ENCODE measurements at regions not wholly inside any gene's neighbourhood (a gene's known extent, or its start where the extent isn't known, plus 50 kb on each side); places are given as distances from the start of the nearest gene placed in this dataset.
"Not testable (repeated sequence)": the region's sequence is repeated elsewhere in the genome, so short reads cannot be mapped to it uniquely, and the experiment has no call there.

DNA sequence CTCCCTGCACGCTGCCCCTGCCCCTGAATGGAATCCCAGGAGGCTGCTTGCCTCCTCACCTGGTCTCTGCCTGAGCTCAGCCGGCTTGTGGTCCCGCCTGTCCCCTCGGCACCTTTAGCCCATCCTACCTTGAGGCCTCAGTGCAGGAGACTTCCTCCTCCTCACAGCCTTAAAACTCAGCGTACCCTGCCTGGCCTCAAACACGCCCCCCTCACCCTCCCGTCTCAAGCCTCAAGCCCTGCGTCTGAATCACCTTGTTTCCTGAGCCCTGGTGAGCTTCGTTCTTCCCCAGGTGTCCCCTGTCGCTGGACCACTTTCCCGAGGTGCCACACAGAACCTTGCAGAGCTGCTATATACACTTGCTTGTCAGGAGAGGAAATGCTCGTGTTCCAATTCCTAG, 110.2 kb upstream of the SPIN1 start:
- no peak for DNase-seq

DNA sequence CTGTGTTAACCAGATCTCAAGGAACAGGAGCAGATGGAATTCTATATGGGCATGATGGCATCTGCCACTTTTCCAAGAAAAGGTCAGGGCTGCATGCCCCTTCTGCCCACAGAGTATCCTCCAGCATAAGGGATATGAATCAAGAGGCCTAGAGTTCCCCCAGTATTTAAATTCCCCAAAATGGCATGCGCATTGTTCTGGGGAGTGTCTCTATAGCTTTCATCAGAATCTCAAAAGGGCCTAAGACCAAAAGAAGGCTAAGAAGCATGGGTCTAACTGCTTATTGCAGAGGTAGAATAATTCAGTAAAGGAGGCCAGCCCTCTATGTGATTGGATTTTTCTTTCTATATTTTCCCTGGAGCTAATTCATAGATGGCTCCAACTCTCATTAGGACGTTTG, 114.2 kb upstream of the SPIN1 start:
- DNase-seq, result no peak

DNA sequence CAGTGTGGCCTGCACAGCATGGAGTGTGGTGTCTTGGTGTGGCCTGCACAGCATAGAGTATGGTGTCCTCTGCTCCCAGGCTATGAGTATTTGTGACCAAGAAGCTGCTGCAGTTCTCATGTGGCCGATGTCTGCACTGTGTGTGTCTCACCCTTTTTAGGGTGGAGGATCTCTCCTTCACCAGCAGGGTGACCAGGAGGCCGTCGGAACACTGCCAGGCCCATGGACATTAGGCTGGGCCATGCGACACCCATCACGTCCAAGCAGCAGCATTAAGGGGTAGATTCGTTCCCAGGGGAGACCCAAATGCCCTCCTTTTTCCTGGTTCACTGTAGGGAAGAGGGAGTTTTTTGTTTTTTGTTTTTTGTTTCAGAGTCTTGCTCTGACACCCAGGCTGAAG, 115.3 kb upstream of the SPIN1 start:
- no peak for DNase-seq

- DNase-seq, result no peak
Observed at GRCh38 chr9:88270413-88270812, 117.8 kb upstream of the SPIN1 start.

DNA sequence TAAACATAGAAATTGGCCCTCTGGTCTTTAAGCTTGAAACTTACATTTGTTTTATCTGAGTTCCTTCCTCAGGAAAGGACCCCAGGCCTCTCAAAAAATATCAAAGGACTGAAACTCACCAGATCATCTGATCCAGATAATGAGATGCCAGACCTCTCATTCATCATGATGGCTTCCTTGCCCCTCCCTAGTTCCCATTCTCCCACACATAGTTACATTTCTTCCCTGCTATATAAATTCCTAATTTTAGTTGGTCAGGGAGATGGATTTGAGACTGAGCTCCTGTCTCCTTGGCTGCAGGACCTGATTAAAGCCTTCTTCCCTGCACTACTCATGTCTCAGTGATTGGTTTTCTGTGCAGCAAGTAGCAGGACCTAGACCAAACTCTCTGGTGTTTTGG, 119.4 kb upstream of the SPIN1 start:
- DNase-seq, result no peak

- no peak for DNase-seq
Observed at GRCh38 chr9:88267283-88267682, 121.0 kb upstream of the SPIN1 start.

- DNase-seq, result no peak
Observed at GRCh38 chr9:88266416-88266815, 121.8 kb upstream of the SPIN1 start.

GRCh38 chr9:88259001-88259400, 120.7 kb upstream of the SPATA31C2 start:
- no peak for DNase-seq

- no peak for DNase-seq
Observed at GRCh38 chr9:88258601-88259000, 120.3 kb upstream of the SPATA31C2 start.

DNA sequence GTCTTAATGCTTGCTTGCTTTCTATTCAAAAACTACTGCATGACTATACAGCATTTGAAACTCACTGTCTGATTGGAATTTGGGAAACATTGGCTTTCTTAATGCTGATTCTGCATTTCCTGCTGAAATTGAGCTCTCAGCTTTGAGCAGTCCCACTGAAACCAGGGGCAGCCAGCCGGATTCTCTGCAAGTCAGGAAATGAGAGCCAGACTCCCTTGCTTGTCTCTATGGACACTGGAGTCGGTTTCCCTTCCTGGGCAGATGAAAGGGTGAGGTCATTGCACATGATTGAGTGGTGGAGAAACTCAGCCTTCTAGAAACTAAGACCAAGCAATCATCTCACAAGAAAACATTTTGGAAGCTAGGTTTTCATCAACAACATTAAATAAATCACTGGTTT, 119.7 kb upstream of the SPATA31C2 start:
- DNase-seq, result no peak

DNA sequence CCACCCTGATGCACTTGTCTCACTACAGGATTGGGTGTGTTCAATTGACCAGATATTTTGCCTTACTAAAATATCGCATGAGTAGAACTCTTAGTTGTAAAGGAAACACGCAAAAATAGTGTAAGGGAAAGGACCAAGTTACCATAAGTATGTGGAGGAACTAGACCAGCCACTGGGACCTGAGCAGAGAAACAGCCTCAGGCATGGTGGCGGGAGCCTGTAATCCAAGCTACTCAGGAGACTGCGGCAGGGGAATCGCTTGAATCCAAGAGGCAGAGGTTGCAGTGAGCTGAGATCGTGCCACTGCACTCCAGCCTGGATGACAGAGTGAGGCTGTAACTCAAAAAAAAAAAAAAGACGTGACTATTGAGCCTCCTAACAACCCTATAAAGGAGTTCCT, 117.9 kb upstream of the SPATA31C2 start:
- no peak for DNase-seq

GRCh38 chr9:88255806-88256205, 117.5 kb upstream of the SPATA31C2 start:
- not testable (repeated sequence) for DNase-seq

DNA sequence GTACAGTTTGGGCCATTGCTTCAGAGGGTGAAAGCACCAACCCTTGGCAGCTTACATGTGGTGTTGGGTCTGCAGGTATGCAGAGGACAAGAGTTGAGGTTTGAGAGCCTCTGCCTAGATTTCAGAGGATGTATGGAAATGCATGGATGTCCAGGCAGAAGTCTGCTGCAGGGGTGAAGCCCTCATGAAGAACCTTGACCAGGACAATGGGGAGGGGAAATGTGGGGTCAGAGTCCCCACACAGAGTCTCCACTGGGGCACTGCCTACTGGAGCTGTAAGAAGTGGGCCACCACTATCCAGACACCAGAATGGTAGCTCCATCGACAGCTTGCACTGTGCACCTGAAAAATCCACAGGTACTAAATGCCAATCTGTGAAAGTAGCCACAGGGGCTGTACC, 113.6 kb upstream of the SPATA31C2 start:
- DNase-seq, result no peak

GRCh38 chr9:88243736-88244135, 105.5 kb upstream of the SPATA31C2 start:
- DNase-seq, result no peak

- DNase-seq, result no peak
Observed at GRCh38 chr9:88242879-88243278, 104.6 kb upstream of the SPATA31C2 start.

DNA sequence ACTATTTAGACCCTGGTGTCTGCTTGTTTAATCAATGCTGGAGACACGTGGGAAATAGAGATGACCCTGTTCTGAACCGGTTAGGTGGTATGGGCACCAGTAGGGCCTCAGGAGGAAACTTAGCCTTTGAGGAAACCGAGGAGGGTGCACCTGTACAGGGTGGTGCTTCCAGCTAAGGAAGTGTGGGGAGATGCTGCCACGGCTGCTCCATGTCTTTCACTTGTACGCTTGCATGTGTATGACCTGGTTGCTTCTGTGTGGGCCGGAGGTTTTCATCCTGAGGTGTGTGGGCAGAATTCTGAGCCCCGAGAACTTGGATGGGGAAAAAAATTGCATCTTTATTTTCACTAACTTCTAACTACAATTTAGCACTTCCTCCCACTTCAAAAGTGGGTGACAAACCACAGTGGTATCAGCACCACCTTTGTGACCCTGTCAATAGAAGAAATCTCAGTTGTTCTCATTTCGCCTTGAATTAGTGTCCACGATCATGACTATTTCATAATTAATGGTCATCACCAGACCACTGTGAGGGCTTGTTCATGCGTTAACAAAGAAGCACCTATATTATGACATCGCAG, 99.8 kb upstream of the SPATA31C2 start:
- DNase-seq, result no peak

DNA sequence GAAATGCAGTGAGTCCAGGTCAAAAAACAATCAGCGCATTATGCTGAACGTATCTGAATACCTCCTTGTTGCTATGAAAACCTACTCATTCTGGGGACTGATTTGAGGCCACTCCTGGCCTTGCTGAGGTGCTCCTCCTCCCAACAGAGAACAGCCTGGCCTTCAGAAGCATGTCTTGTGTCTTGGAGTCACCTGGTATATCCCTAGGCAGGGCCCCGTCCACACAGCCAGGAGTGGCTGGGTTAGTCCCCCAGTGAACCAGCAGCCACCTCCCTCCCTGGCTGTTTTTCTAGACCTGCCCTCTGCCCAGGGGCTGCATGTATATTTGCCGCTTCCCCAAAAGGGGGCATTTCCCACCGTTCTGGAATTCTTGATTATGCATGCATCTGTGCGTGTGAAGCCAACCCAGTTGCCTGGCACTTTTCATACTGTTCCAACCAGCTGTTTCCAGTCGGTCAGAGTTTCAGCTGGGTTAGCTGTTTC, 99.2 kb upstream of the SPATA31C2 start:
- DNase-seq, result no peak

- DNase-seq, result no peak
Observed at GRCh38 chr9:88236511-88237478, 98.5 kb upstream of the SPATA31C2 start.

GRCh38 chr9:88235615-88236014, 97.3 kb upstream of the SPATA31C2 start:
- no peak for DNase-seq

DNA sequence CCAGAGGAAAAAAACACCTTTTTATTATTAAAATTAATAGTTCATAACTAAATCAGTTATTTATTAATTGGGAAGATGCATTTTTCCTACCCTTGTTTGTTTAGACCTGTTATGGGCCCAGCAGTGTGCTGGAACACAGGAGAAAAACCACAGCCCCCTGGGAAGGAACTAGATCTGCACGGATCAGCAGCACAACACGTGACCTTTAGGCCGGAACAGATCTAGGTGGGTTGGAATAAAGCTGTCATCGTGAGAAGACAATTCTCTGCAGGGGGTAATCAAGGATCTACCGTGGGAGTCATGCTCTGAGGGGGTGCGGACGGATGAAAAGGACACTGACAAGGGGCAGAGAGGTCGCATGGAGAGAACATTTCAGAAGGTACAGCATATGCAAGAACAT, 95.8 kb upstream of the SPATA31C2 start:
- DNase-seq, result no peak

- no peak for DNase-seq
Observed at GRCh38 chr9:88233091-88233490, 94.8 kb upstream of the SPATA31C2 start.

- no peak for DNase-seq
Observed at GRCh38 chr9:88230612-88231011, 92.3 kb upstream of the SPATA31C2 start.

- no peak for DNase-seq
Observed at GRCh38 chr9:88229434-88229833, 91.2 kb upstream of the SPATA31C2 start.

DNA sequence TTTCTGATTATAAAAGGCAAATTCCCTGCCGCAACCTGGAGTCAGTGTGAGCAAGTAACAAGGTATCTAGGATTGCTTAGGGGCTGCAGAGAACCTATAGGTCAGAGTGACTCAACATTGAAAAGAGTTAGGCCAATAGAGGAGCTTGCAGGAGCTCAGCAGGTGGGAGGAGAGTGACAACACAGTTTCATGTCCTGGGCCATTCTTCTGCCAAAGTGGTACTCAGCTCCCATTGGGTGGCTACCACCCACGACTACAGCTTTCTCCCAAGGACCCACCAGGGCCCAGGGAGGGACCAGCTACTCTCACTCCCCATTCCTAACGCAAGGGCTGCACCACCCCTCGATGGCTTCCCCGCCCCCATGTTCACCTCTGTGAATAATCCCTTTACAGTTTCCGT, 86.7 kb upstream of the SPATA31C2 start:
- DNase-seq, result no peak

Data from activated CD4-positive, alpha-beta T cell treated with anti-CD3 and anti-CD28 coated beads, Interleukin-2, amount 50 U/mL, for 4 hours (primary cell).